Neural cell (in vitro differentiated cells): ENCODE measurements at regions not wholly inside any gene's neighbourhood (a gene's known extent, or its start where the extent isn't known, plus 50 kb on each side); places are given as distances from the start of the nearest gene placed in this dataset.

ENCODE experiments used
- H2AFZ ChIP-seq: fragments of 200-600, 300-800 bp; sonication (generic), shearing (Covaris generic); 2 replicates; pipeline ENCODE4 v1.6.0; 2014; ENCODE audit warnings: low read depth, mild to moderate bottlenecking, antibody characterized with exemption, low read length, moderate library complexity
- H3F3A ChIP-seq: fragments of 200-600 bp; shearing (Covaris generic); 2 replicates; pipeline ENCODE4 v1.6.1; 2016; ENCODE audit warnings: mild to moderate bottlenecking, moderate library complexity, mixed read lengths, antibody characterized with exemption, low read length; ENCODE audit not compliant: insufficient read depth, poor library complexity, severe bottlenecking
- H3K27ac ChIP-seq: fragments of 200-600, 300-800 bp; sonication (generic), shearing (Covaris generic); 2 replicates; pipeline ENCODE4 v1.5.1; 2014; ENCODE audit warnings: mild to moderate bottlenecking, low read length, moderate library complexity
- H3K27me3 ChIP-seq: fragments of 300-800, 200-600 bp; sonication (generic), shearing (Covaris generic); 2 replicates; pipeline ENCODE4 v1.6.0; 2014; ENCODE audit warnings: mild to moderate bottlenecking, low read depth, low read length, moderate library complexity; ENCODE audit not compliant: insufficient read depth
- H3K36me3 ChIP-seq: fragments of 300-800, 200-600 bp; sonication (generic), shearing (Covaris generic); 2 replicates; pipeline ENCODE4 v1.5.1; 2014; ENCODE audit warnings: mild to moderate bottlenecking, antibody characterized with exemption, low read length, moderate library complexity; ENCODE audit not compliant: insufficient read depth
- H3K4me2 ChIP-seq: fragments of 300-800, 200-600 bp; sonication (generic), shearing (Covaris generic); 2 replicates; pipeline ENCODE4 v1.6.0; 2014; ENCODE audit warnings: mild to moderate bottlenecking, low read length
- H3K4me3 ChIP-seq: fragments of 300-800, 200-600 bp; sonication (generic), shearing (Covaris generic); 2 replicates; pipeline ENCODE4 v1.5.1; 2014; ENCODE audit warnings: mild to moderate bottlenecking, low read length, moderate library complexity
- H3K79me2 ChIP-seq: fragments of 200-600 bp; shearing (Covaris generic); replicated peaks from 2 replicates; pipeline ENCODE4 v1.6.0; 2014; ENCODE audit warnings: mild to moderate bottlenecking, low read length, moderate library complexity; ENCODE audit not compliant: insufficient read depth
- H3K9ac ChIP-seq: fragments of 300-800, 200-600 bp; sonication (generic), shearing (Covaris generic); 2 replicates; pipeline ENCODE4 v1.6.1; 2016; ENCODE audit warnings: mild to moderate bottlenecking, low read length, mixed read lengths
- H3K9me2 ChIP-seq: fragments of 200-600 bp; shearing (Covaris generic); 2 replicates; pipeline ENCODE4 v1.6.1; 2016; ENCODE audit warnings: mild to moderate bottlenecking, low read length, mixed read lengths; ENCODE audit not compliant: insufficient read depth
- H3K9me3 ChIP-seq: fragments of 200-600, 300-800 bp; sonication (generic), shearing (Covaris generic); 2 replicates; pipeline ENCODE4 v1.6.1; 2016; ENCODE audit warnings: mild to moderate bottlenecking, mixed run types, low read length, moderate library complexity, mixed read lengths
- H4K20me1 ChIP-seq: fragments of 200-600 bp; shearing (Covaris generic); 2 replicates; pipeline ENCODE4 v1.6.1; 2016; ENCODE audit warnings: mild to moderate bottlenecking, mixed run types; ENCODE audit not compliant: insufficient read depth
- EP300 ChIP-seq: fragments of 450-650 bp; conservative IDR thresholded peaks from 2 replicates; pipeline ENCODE4 v1.6.1; 2014; ENCODE audit warnings: antibody characterized with exemption, mild to moderate bottlenecking, moderate library complexity; ENCODE audit not compliant: poor library complexity, severe bottlenecking
- EZH2 ChIP-seq: fragments of 200-600, 300-800 bp; shearing (Covaris generic), sonication (generic); IDR thresholded peaks from 2 replicates; pipeline ENCODE4 v1.6.1; 2014; ENCODE audit warnings: antibody characterized with exemption, low read length, borderline replicate concordance, mild to moderate bottlenecking; ENCODE audit not compliant: insufficient read depth, poor library complexity, severe bottlenecking
- MXI1 ChIP-seq: fragments of 450-650 bp; conservative IDR thresholded peaks from 2 replicates; pipeline ENCODE4 v1.6.1; 2014; ENCODE audit warnings: antibody characterized with exemption, mild to moderate bottlenecking; ENCODE audit not compliant: poor library complexity, severe bottlenecking
- POLR2AphosphoS5 ChIP-seq: IDR thresholded peaks from 2 replicates; pipeline ENCODE4 v1.6.1; 2012
- RAD21 ChIP-seq: fragments of 450-650 bp; conservative IDR thresholded peaks from 2 replicates; pipeline ENCODE4 v1.6.1; 2014; ENCODE audit warnings: antibody characterized with exemption, mild to moderate bottlenecking, moderate library complexity
- REST ChIP-seq: IDR thresholded peaks from 2 replicates; pipeline ENCODE4 v1.6.1; 2012; ENCODE audit warnings: borderline replicate concordance
- SMC3 ChIP-seq: fragments of 450-650 bp; conservative IDR thresholded peaks from 2 replicates; pipeline ENCODE4 v1.6.1; 2014; ENCODE audit warnings: antibody characterized with exemption, mild to moderate bottlenecking, moderate library complexity; ENCODE audit not compliant: poor library complexity
- TAF1 ChIP-seq: IDR thresholded peaks from 2 replicates; pipeline ENCODE4 v1.6.1; 2012; ENCODE audit warnings: low read depth
- TF ChIP-seq, protein P1 (sequence below): fragments of 450-650 bp; IDR thresholded peaks from 2 replicates; pipeline ENCODE4 v1.5.1; 2014; ENCODE audit warnings: antibody characterized with exemption, mild to moderate bottlenecking, moderate library complexity; ENCODE audit not compliant: poor library complexity, severe bottlenecking

DNA sequence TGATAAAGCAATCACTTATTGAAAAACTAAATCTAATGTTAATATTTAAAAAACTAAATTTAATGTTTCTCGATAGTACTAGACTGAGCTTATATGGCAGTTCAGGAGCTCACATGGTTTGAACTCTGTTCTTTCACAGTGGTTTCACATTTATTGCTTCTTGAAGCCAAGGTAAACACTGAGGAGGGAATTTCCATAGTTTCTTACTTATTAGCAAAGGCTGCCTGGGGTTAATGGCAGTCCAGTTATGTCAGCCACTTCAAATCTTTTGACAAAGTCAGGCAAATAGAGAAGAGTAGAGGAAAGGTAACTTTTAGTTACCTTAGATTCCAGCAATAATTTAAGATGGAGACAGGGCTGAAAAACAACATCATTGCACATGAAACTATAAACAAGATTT, 831.5 kb downstream of the ROBO2 start:
- no peaks in the 10 kb centered on the region for H3K9me2 ChIP-seq

GRCh38 chr3:77873598-77873997, 833.7 kb downstream of the ROBO2 start:
- H3K27me3 ChIP-seq: no peaks in the 10 kb centered on the region
- H2AFZ ChIP-seq: no peak overlapping the region
- no peaks in the 10 kb centered on the region for H3K9me2 ChIP-seq
- H3K79me2 ChIP-seq: no peaks in the 10 kb centered on the region
- H3K27ac ChIP-seq: no peak overlapping the region
- no peaks in the 10 kb centered on the region for H4K20me1 ChIP-seq
- no peak overlapping the region for H3K4me2 ChIP-seq
- no peaks in the 10 kb centered on the region for H3F3A ChIP-seq
- H3K4me3 ChIP-seq: no peak overlapping the region
- no peak overlapping the region for H3K9ac ChIP-seq
- H3K36me3 ChIP-seq: no peaks in the 10 kb centered on the region
- TF ChIP-seq SMC3 (no peak), RAD21 (no peak)
- no peaks in the 10 kb centered on the region for H3K9me3 ChIP-seq

More for the DNA sequence above, 831.5 kb downstream of the ROBO2 start:
- no peak overlapping the region for H3K4me2 ChIP-seq
- H3K27ac ChIP-seq: no peak overlapping the region
- H3F3A ChIP-seq: no peaks in the 10 kb centered on the region
- H3K4me3 ChIP-seq: no peak overlapping the region
- H4K20me1 ChIP-seq: no peaks in the 10 kb centered on the region
- TF ChIP-seq EP300 (no peak), SMC3 (no peak), RAD21 (no peak), EZH2 (no peak), POLR2AphosphoS5 (no peak), REST (no peak), MXI1 (no peak), TAF1 (no peak)
- TF ChIP-seq, protein P1, sequence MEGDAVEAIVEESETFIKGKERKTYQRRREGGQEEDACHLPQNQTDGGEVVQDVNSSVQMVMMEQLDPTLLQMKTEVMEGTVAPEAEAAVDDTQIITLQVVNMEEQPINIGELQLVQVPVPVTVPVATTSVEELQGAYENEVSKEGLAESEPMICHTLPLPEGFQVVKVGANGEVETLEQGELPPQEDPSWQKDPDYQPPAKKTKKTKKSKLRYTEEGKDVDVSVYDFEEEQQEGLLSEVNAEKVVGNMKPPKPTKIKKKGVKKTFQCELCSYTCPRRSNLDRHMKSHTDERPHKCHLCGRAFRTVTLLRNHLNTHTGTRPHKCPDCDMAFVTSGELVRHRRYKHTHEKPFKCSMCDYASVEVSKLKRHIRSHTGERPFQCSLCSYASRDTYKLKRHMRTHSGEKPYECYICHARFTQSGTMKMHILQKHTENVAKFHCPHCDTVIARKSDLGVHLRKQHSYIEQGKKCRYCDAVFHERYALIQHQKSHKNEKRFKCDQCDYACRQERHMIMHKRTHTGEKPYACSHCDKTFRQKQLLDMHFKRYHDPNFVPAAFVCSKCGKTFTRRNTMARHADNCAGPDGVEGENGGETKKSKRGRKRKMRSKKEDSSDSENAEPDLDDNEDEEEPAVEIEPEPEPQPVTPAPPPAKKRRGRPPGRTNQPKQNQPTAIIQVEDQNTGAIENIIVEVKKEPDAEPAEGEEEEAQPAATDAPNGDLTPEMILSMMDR: no peak
- H3K9ac ChIP-seq: no peak overlapping the region
- H3K79me2 ChIP-seq: no peaks in the 10 kb centered on the region
- no peak overlapping the region for H2AFZ ChIP-seq
- no peaks in the 10 kb centered on the region for H3K36me3 ChIP-seq
- H3K27me3 ChIP-seq: no peaks in the 10 kb centered on the region
- H3K9me3 ChIP-seq: no peaks in the 10 kb centered on the region

- H3K36me3 ChIP-seq: no peaks in the 10 kb centered on the region
- H3K4me2 ChIP-seq: no peak overlapping the region
- H2AFZ ChIP-seq: no peak overlapping the region
- H3K9me2 ChIP-seq: no peaks in the 10 kb centered on the region
- no peaks in the 10 kb centered on the region for H3K79me2 ChIP-seq
- no peak overlapping the region for H3K9ac ChIP-seq
- H3F3A ChIP-seq: no peaks in the 10 kb centered on the region
- H3K4me3 ChIP-seq: no peak overlapping the region
- H3K9me3 ChIP-seq: no peaks in the 10 kb centered on the region
- no peak overlapping the region for H3K27ac ChIP-seq
- no peaks in the 10 kb centered on the region for H3K27me3 ChIP-seq
- no peak for TF ChIP-seq POLR2AphosphoS5
- TF ChIP-seq, protein P1: no peak
- no peak for TF ChIP-seq EZH2
- no peak for TF ChIP-seq EP300
- TF ChIP-seq TAF1: no peak
- TF ChIP-seq SMC3: no peak
- TF ChIP-seq REST: no peak
- TF ChIP-seq RAD21: no peak
- TF ChIP-seq MXI1: no peak
- H4K20me1 ChIP-seq: no peaks in the 10 kb centered on the region
Observed at GRCh38 chr3:77885381-77885780, 845.5 kb downstream of the ROBO2 start.
